Fibroblast of villous mesenchyme (primary cell): ENCODE measurements at regions not wholly inside any gene's neighbourhood (a gene's known extent, or its start where the extent isn't known, plus 50 kb on each side); places are given as distances from the start of the nearest gene placed in this dataset.

Experiments used
- DNase-seq: peaks from one replicate; pipeline ENCODE4 v3.0.0-alpha.2; 2010; ENCODE audit warnings: low read depth
- H3K4me3 ChIP-seq: 2 replicates; pipeline ENCODE4 v1.5.1; 2011; ENCODE audit warnings: low read depth, mild to moderate bottlenecking, low read length
- TF ChIP-seq, protein P1 (sequence below): IDR thresholded peaks from 2 replicates; pipeline ENCODE4 v1.5.1; 2012; ENCODE audit warnings: low read depth, mild to moderate bottlenecking, low read length; ENCODE audit not compliant: insufficient read depth

DNA sequence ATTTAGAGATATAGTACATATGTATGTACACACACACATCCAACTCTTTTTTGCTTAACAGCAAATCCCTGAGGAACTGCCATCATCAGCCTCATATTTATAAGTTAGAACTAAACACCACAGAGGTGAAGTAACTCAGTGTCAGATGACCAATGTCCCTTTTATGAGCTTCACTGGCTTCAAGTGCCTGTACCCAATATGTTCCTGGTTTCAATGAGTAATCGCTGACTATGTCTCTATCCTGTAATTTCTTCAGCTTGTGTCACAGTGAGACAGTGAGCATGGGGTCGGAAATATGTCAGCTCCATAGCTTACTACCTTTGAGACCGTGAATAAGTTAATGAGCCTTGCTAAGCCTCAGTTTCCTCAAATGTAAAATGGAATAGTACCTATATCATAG, 136.2 kb upstream of the RASGEF1B start:
- TF ChIP-seq, protein P1, sequence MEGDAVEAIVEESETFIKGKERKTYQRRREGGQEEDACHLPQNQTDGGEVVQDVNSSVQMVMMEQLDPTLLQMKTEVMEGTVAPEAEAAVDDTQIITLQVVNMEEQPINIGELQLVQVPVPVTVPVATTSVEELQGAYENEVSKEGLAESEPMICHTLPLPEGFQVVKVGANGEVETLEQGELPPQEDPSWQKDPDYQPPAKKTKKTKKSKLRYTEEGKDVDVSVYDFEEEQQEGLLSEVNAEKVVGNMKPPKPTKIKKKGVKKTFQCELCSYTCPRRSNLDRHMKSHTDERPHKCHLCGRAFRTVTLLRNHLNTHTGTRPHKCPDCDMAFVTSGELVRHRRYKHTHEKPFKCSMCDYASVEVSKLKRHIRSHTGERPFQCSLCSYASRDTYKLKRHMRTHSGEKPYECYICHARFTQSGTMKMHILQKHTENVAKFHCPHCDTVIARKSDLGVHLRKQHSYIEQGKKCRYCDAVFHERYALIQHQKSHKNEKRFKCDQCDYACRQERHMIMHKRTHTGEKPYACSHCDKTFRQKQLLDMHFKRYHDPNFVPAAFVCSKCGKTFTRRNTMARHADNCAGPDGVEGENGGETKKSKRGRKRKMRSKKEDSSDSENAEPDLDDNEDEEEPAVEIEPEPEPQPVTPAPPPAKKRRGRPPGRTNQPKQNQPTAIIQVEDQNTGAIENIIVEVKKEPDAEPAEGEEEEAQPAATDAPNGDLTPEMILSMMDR = no peak
- no peak overlapping the region for H3K4me3 ChIP-seq
- no peak for DNase-seq

DNA sequence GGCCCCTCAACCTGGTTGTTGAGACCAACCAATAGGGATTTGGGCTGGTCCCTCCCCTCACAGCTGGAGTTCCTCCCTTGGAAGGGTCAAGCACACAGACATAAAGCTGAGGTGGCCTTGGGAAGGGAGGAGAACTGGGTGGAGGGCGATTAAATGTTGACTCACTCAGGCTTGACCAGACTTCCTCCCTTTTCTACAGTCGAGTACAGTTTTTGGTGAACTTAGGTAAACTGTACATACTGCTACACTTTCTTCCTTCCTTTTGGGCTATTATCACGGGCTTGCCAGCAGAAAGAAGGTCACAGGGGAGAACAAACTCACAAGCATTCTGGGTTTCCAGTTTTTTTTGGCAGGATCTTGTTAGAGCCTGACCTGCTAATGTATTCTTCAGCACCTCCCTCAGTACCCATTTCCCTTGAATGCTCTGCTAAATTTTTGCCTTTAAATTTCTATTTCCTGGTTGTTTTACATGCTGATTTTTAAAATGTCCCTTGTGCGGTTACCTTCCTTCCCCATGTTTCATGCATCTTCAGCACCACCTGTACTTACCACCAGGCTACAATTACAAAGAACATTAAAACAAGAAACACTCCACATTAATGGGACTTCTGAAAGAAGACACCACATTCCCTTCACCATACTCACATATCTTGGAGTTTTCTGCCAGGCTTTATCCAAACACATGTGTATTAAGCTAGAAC, 135.2 kb upstream of the RASGEF1B start:
- TF ChIP-seq, protein P1 = no peak
- H3K4me3 ChIP-seq = no peak overlapping the region
- no peak for DNase-seq

DNA sequence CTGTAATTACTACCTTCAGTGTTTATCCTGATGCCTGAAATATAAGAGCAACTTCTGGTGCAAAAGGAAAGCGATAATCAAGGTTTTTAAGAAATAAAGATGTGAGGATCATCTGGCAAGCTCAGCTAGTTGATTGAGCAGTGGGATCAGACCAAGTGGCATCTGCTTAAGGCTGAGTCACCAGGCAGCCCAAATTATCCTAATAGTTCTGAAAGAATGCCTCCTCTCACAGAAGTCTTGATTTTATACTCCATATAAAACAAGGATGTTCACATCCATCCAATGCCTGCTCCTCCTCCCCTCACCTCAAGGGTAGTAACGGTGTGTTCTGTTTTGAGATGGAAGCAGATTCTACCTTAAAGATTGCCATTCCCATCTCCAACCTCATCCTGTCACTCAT, 134.5 kb upstream of the RASGEF1B start:
- no peak overlapping the region for H3K4me3 ChIP-seq
- no peak for DNase-seq
- TF ChIP-seq, protein P1 = no peak

DNA sequence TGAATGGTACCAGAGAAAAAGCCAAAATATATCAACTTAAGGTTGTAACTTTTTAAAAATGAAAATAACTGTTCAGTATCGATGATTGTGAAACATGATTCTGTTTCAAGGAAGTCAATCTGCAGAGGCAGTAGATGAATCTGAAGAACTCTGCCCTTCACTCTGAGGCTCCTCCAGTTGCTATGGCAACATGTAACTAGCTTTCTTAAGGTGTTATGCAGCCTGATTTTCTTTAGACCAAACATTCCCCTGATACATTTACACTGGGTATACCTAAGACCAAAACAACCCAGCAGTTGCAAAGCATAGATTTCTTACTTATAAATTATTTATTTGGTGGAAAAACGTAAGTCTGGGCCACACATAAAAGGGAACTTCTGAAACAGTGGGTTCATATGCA, 133.6 kb upstream of the RASGEF1B start:
- DNase-seq = no peak
- TF ChIP-seq, protein P1 = no peak
- H3K4me3 ChIP-seq = no peak overlapping the region

DNA sequence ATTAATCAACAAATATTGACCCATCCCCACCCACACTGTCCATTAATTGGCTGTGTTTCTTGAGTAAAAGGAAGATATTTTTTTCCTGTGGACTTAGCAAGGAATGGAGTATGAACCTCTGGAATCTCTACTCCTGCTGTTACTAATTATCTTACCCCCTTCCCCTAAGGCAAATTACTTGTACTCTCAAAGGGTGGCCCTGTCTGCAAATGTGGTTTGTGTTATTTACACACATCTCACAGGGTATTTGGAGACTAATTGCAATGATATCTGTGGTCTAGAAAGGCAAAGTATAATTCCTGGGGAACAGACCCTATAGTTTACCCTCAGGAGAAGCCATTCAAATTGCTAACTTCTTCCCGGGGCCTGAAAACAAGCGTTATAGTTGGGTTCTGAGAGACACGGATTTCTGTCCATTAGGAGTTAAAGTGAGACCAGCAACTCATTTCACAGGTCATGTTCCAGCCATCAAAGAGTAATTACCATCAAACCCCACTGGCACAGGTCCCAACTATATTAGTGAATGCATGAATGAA, 133.0 kb upstream of the RASGEF1B start:
- H3K4me3 ChIP-seq = no peak overlapping the region
- TF ChIP-seq, protein P1 = no peak
- DNase-seq = no peak

DNA sequence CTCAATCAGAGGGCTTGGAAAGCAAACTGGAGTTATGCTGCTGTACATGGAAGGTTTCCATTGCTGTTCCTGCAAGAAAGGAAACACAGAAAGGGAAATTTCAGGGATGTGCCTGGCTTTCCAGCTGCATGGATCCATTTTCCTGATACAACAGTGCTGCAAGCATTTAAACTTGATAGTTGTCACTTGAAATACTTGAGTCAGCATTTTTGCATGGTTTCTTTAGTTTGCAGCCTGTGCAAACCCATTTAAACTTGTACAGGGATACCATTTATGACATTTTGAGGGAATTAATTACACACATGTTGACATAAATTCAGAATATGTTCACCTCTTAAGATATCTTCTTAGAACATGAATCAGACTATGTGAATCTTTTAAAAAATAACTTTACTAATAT, 131.1 kb upstream of the RASGEF1B start:
- no peak for DNase-seq
- no peak overlapping the region for H3K4me3 ChIP-seq
- TF ChIP-seq, protein P1 = no peak

DNA sequence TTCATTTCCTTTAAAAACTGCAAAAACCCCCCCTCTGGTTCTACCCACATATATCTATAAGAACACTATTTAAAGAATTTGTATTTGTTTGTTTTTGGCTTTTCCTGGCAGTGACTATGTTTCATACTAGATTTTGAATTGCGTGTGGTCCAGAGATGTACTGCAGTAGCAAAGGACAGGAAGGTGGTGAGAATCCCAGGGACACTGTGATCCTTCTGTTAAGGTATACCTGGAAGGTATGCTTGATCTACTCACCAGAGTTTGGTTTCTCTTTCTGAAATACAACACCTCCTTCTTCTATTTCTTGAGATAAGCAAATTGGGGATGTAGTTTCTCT, 129.6 kb upstream of the RASGEF1B start:
- no peak overlapping the region for H3K4me3 ChIP-seq
- no peak for DNase-seq
- TF ChIP-seq, protein P1 = no peak
